IPS-NIHi7 (cell line): ENCODE measurements at regions not wholly inside any gene's neighbourhood (a gene's known extent, or its start where the extent isn't known, plus 50 kb on each side); places are given as distances from the start of the nearest gene placed in this dataset.
"Not testable (repeated sequence)": the region's sequence is repeated elsewhere in the genome, so short reads cannot be mapped to it uniquely, and the experiment has no call there.

ENCODE experiments used
- DNase-seq: peaks from one replicate; pipeline ENCODE4 v3.0.0; 2012; ENCODE audit warnings: mixed read lengths; ENCODE audit errors: extremely low spot score

GRCh38 chr4:145295547-145295946 lies 115.2 kb upstream of the OTUD4 start:
- no peak for DNase-seq

GRCh38 chr4:145295122-145295521 lies 114.7 kb upstream of the OTUD4 start:
- DNase-seq = no peak

- no peak for DNase-seq
Observed at GRCh38 chr4:145293658-145294057, 113.3 kb upstream of the OTUD4 start.

DNA sequence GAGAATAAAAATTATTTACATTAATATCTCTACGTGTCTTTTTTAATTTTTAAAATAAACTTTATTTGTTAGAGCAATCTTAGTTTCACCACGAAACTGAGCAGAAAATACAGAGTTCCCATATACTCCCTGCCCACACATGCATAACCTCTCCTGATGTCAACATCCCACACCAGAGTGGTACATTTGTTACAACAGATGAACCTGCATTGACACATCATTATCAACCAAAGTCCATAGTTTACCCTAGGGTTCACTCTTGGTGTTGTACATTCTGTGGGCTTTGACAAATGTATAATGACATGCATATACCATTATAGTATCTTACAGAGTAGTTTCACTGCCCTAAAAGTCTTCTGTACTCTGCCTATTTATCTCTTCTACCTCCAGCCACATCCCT lies 110.6 kb upstream of the OTUD4 start:
- DNase-seq = no peak

DNA sequence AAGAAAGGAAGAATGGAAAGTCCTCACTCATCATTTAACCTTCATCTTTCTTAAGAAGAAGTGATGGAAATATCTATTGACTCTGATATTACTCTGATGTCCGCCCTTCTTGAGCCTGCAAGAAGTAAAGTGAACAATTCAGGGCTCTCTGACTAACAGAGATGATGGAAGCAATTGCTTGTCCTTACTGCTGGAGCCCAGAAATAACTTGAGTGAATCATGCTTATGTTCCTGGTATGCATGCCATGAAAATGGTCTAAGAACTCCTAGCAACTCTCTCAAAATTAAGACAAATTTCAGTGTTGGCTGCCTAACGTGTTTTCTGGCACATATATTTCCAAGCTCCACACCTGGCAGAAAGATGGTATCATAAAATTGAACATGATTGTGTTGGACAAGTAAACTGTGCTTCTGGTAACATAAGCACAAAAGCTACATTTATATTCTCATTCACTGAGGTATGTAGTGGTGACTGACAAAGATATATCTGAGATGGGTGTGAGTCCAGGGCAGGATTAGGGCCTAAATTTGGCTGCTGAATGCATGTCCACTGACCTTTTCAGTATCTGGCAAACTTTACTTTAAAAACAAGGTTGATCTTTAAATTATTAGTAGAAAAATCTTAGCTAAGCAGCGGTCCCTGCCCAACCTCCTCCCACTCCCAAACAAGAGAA lies 109.2 kb upstream of the OTUD4 start:
- DNase-seq = no peak

DNA sequence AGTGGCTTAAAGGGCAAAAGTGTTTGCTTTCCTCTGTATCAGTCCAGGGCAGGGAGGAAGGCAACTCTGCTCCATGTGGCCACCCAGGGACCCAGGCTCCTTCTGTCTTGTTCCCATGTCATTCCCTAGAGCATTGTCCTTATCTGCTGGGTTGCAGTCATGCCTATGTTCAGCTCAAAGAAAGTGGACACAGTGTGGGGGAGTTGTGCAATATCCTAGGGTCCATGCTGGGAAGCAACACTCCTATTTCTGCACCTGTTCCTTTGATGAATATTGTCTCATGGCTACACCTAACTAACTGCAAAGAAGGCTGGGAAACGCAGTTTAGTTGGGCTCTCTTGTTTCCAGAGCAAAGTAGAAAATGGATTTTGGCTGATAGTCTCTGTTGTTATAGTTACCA lies 107.0 kb upstream of the OTUD4 start:
- DNase-seq = no peak

DNA sequence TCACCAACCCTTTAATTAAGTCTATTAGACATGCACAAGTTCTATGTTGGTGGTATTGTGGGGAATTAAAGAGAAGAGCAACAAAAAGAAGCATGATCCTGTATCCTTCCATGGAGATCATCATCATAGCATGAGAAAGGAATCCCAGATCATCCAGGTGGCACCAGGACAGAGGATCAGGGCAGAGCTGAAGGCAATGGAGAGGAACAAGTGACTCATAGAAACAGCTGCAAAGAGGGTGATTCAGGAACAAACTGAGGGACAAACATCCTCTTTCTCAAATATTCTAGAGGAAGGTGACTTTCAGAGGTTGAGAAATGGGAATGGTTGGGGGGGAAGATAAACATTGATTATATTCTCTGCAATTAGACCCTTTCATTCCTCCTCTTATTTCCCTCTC lies 105.5 kb upstream of the OTUD4 start:
- no peak for DNase-seq

DNA sequence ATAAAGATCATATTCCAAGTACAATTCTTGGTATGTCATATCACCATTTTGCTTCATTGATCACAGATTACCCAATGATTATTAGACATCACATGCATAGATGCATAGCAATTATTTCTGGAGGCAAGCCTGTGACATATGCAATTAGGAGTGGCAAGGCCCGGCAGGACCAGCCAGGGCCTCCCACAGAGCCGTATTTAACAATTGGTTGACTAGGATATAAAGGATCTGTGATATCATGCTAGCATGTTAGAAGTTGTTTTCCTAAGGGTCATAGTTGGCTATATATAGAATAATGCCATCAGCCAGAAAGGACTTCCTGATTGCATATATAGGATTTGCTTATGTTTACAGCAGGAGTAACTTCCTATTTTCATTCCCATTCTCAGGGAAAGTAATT lies 103.5 kb upstream of the OTUD4 start:
- DNase-seq = no peak

DNA sequence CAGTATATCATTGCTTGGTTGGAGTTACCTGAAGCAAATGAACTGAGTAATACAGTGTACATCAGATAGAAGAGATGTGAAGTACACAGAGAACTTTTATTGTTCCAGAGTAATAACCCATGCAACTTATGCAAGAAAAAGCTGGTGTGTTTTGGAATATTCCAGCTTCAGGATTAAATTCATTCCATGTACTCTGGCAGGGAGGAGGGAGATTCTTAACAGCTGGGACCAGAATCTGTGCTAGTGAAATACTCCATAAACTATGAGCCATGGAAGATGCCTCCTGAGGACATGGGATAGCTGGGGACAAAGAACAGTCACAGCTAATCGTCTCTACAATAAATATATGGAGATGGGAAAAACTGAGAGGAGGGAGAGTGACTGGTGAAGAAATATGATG lies 101.6 kb upstream of the OTUD4 start:
- no peak for DNase-seq

GRCh38 chr4:145281224-145281623 lies 100.8 kb upstream of the OTUD4 start:
- no peak for DNase-seq

DNA sequence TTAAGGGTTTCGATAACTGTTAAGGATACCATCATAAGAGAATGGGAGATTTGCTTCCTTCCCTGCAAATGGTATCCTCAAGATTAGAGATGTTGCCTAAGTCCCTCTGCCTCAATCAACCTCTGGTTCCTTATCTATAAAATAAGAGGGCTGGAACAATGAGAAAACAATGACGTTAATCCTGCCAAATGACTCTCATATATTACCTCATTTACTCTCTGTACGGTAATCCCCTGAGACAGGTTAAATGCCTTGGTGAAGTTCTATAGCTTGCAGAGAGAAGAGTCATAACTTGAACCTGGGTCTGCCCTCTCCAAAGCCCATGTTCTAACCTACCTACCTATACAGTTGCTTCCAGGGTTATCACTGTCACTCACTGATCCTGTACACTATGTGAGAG lies 100.2 kb upstream of the OTUD4 start:
- DNase-seq = no peak

GRCh38 chr4:145279122-145279960 lies 99.0 kb upstream of the OTUD4 start:
- DNase-seq = no peak

GRCh38 chr4:145278341-145279121 lies 98.1 kb upstream of the OTUD4 start:
- no peak for DNase-seq

DNA sequence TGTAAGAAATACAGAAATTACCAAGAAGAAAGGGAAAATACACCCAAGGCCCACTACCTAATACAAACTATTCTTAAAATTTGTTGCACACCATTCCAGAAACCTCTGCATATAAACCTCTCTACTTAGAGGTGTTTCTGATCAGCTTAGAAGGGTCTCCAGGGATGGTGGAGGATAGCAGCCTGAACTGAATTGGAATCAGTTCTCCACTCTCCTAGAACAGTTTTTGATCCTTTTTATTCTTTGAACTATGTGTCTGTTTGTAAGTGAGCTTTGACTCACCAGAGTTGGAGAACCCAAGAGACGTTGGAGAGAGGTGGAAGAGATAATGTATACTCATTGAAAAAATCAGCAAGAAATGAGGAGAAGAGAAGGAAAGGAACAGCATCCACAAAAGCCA lies 96.6 kb upstream of the OTUD4 start:
- no peak for DNase-seq

- no peak for DNase-seq
Observed at GRCh38 chr4:145276050-145276449, 95.7 kb upstream of the OTUD4 start.

DNA sequence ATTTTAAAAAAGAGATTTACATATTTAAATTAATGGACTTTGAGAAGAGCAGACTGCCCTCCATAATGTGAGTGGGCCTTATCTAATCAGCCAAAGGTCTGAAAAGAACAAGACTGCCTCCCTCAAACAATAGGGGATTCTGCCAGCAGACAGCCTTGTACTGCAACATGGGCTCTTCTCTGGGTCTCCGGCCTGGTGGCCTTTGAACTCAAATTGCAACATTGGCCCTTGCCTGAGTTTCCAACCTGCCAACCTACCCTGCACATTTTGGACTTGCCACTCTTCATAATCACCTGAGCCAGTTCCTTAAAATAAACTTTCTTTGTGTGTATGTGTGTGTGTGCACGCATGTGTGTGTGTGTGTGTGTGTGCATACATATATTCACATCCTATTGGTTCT lies 90.8 kb upstream of the OTUD4 start:
- no peak for DNase-seq

DNA sequence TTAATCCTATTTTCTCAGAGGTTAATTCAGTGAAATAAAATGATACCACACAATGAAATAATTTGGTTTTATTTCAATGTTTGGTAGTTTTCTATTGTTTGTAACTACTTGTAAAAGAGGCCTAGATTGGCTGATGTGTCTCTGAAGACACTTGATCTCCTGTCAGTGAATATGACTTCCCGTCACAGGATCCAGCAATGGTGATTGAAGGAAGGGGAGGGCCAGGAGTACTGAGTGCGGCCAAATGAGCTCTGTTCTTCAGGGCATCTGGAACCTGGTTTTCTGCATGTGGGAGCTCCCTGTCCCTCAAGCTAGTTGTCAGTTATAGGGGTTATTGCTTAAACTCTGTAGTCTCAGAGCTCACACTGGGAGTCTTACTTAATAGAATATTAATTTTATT lies 86.5 kb upstream of the OTUD4 start:
- DNase-seq = no peak

DNA sequence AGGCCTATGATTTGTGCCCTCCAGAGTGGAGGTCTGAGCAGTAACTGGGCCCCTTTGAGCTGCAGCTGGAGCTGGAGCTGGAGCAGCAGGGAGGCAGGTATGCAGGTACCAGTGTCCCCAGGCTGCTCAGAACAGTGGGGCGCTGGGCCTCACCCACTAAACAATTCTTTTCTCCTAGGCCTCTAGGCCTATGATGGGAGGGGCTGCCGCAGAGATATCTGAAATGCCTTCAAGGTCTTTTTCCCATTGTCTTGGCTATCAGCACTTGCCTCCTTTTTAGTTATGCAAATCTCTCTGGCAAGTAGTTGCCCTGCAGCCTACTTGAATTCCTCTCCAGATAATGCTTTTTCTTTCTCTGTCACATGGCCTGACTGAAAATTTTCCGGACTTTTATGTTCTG lies 79.7 kb upstream of the OTUD4 start:
- no peak for DNase-seq

DNA sequence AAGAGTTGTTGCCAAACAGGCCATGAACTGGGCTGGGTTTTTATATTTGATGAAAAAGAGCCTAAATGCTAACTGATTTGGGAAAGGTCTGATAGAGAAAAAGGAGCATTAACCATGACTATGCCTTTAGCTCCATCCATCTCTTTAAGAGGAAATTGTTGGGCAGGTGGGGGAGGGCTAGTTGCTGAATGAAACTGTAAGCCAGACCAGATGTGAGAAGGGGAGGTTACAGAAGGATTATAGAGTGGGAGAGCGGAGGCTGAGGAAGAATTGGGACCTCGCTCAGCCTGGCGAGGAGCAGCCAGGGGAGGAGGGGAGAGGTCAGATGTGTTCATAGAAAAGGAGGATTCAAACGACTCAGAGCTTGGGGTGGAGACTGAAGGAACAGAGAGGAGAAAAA lies 74.9 kb upstream of the OTUD4 start:
- DNase-seq = not testable (repeated sequence)

- no peak for DNase-seq
Observed at GRCh38 chr4:145252190-145252589, 71.8 kb upstream of the OTUD4 start.

GRCh38 chr4:145251391-145251790 lies 71.0 kb upstream of the OTUD4 start:
- no peak for DNase-seq

- DNase-seq = no peak
Observed at GRCh38 chr4:145248971-145249370, 68.6 kb upstream of the OTUD4 start.

GRCh38 chr4:145248502-145248901 lies 68.1 kb upstream of the OTUD4 start:
- DNase-seq = no peak
